NCI-H2029 (cell line): ENCODE measurements at regions not wholly inside any gene's neighbourhood (a gene's known extent, or its start where the extent isn't known, plus 50 kb on each side); places are given as distances from the start of the nearest gene placed in this dataset.

Experiments
- DNase-seq: peaks from one replicate; lab custom pipeline; 2025; lab: John Stamatoyannopoulos, UW

GRCh38 chr15:47620960-47621681 is 96.2 kb upstream of the SEMA6D start:
- DNase-seq: no peak

GRCh38 chr15:47622055-47622454 is 95.2 kb upstream of the SEMA6D start:
- no peak for DNase-seq

- no peak for DNase-seq
Observed at GRCh38 chr15:47624503-47624902, 92.8 kb upstream of the SEMA6D start.

GRCh38 chr15:47639042-47639441 is 78.3 kb upstream of the SEMA6D start:
- no peak for DNase-seq

- no peak for DNase-seq
Observed at GRCh38 chr15:47640079-47640478, 77.2 kb upstream of the SEMA6D start.

- no peak for DNase-seq
Observed at GRCh38 chr15:47640901-47641300, 76.4 kb upstream of the SEMA6D start.

- no peak for DNase-seq
Observed at GRCh38 chr15:47644722-47645121, 72.6 kb upstream of the SEMA6D start.

GRCh38 chr15:47650564-47650963 is 66.7 kb upstream of the SEMA6D start:
- no peak for DNase-seq

- no peak for DNase-seq
Observed at GRCh38 chr15:47652328-47652727, 65.0 kb upstream of the SEMA6D start.

GRCh38 chr15:47652844-47653243 is 64.5 kb upstream of the SEMA6D start:
- DNase-seq: no peak

- DNase-seq: no peak
Observed at GRCh38 chr15:47661661-47662180, 55.6 kb upstream of the SEMA6D start.

GRCh38 chr15:47663101-47663500 is 54.2 kb upstream of the SEMA6D start:
- DNase-seq: no peak
